ENCODE measurements at regions not wholly inside any gene's neighbourhood (a gene's known extent, or its start where the extent isn't known, plus 50 kb on each side); places are given as distances from the start of the nearest gene placed in this dataset.

DNA sequence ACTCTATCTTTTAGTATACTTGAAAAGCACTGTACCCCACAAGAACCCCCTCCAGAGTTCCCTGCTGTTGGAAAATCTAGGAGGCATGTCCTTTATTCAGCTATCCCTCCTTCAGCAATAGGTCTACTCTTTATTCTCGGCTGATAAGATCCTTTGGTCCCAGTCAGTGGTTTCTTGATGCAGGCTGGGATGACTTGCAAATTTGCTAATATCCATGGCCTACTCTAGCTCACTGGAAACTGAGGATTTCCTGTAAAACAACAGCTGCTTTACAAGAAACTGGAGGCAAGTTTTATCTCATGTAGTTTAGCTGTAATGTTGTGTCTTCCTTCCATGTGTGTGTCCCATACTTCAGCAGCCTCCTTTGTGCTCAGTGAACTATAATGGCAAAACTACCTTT is 183.9 kb upstream of the SCN7A start:
- H3K9me3 Mint-ChIP-seq, result no peaks in the 10 kb centered on the region
- TF ChIP-seq, protein P1, sequence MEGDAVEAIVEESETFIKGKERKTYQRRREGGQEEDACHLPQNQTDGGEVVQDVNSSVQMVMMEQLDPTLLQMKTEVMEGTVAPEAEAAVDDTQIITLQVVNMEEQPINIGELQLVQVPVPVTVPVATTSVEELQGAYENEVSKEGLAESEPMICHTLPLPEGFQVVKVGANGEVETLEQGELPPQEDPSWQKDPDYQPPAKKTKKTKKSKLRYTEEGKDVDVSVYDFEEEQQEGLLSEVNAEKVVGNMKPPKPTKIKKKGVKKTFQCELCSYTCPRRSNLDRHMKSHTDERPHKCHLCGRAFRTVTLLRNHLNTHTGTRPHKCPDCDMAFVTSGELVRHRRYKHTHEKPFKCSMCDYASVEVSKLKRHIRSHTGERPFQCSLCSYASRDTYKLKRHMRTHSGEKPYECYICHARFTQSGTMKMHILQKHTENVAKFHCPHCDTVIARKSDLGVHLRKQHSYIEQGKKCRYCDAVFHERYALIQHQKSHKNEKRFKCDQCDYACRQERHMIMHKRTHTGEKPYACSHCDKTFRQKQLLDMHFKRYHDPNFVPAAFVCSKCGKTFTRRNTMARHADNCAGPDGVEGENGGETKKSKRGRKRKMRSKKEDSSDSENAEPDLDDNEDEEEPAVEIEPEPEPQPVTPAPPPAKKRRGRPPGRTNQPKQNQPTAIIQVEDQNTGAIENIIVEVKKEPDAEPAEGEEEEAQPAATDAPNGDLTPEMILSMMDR (conservative IDR thresholded peaks at IDR 0.05), result no peak
- no peaks in the 10 kb centered on the region for H3K36me3 Mint-ChIP-seq (ENCODE audit: low read depth)

DNA sequence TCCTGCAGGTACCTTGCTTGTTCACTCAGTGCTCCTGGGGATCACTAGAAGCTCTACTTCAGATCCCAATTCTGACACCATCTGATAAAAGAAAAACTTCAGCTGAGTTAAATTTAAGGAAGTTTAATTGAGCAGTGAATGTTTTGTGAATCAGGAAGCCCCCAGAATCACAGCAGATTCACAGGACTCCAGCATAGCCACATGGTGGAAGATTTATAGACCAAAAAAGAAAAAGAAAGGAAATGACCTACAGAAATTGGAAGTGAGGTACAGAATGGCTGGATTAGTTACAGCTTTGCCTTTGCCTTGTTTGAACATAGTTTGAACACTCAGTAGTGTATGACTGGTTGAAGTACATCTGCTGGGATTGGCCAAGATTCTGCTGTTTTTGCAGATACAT is 182.7 kb upstream of the SCN7A start:
- DNase-seq (ENCODE audit: low read depth, low spot score), result no peak
- TF ChIP-seq, protein P1 (conservative IDR thresholded peaks at IDR 0.05), result no peak
- H3K4me1 Mint-ChIP-seq, result no peaks in the 10 kb centered on the region
- H3K27ac Mint-ChIP-seq (ENCODE audit: unreplicated experiment), result no peak overlapping the region
- no peaks in the 10 kb centered on the region for H3K27me3 Mint-ChIP-seq (ENCODE audit: low read depth)
- H3K9me3 Mint-ChIP-seq, result no peaks in the 10 kb centered on the region
- no peak overlapping the region for H3K4me3 Mint-ChIP-seq
- H3K36me3 Mint-ChIP-seq (ENCODE audit: low read depth), result no peaks in the 10 kb centered on the region

More for the DNA sequence above, 183.9 kb upstream of the SCN7A start:
- no peaks in the 10 kb centered on the region for H3K4me1 Mint-ChIP-seq
- H3K4me3 Mint-ChIP-seq, result no peak overlapping the region
- H3K27ac Mint-ChIP-seq (ENCODE audit: unreplicated experiment), result no peak overlapping the region
- no peaks in the 10 kb centered on the region for H3K27me3 Mint-ChIP-seq (ENCODE audit: low read depth)
- no peak for DNase-seq (ENCODE audit: low read depth, low spot score)

DNA sequence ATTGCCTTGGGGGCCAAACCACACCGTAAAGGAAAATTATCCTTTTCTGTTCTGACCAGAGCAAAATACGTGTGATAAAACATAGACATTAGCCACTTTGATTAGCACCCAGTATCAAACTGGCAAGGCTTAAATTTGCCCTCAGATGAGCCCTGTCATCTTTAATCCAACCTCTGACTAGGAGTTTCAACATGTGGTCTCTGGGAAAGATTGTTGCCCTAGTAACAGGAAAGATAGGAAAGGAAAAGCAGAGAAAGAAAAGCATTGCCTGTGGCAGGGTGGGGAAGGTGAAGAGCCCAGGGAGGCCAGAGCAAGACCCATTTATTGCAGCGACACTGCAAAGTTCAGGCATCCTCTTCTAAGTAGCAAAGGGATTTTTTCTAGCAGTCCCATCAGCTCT is 181.5 kb upstream of the SCN7A start:
- no peaks in the 10 kb centered on the region for H3K27me3 Mint-ChIP-seq (ENCODE audit: low read depth)
- DNase-seq (ENCODE audit: low read depth, low spot score), result no peak
- no peak overlapping the region for H3K4me3 Mint-ChIP-seq
- no peak overlapping the region for H3K27ac Mint-ChIP-seq (ENCODE audit: unreplicated experiment)
- no peaks in the 10 kb centered on the region for H3K9me3 Mint-ChIP-seq
- TF ChIP-seq, protein P1 (conservative IDR thresholded peaks at IDR 0.05), result no peak
- H3K4me1 Mint-ChIP-seq, result no peaks in the 10 kb centered on the region
- no peaks in the 10 kb centered on the region for H3K36me3 Mint-ChIP-seq (ENCODE audit: low read depth)

DNA sequence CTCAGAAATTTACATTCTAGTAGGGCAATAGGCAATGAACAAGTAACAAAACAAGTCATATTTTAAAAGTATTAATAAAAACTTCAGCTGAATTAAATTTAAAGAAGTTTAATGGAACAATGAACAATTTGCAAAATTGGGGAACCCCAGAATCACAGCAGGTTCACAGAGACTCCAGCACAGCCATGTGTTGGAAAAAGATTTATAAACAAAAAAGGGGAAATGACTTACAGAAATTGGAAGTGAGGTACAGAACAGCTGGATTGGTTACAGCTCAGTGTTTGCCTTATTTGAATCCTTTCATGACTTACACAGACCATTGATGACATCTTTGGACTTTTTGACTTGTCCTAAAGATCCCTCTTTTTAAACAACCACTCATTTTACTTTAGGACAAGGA is 179.9 kb upstream of the SCN7A start:
- no peak for DNase-seq (ENCODE audit: low read depth, low spot score)
- no peaks in the 10 kb centered on the region for H3K9me3 Mint-ChIP-seq
- H3K4me3 Mint-ChIP-seq, result no peak overlapping the region
- TF ChIP-seq, protein P1 (conservative IDR thresholded peaks at IDR 0.05), result no peak
- no peaks in the 10 kb centered on the region for H3K36me3 Mint-ChIP-seq (ENCODE audit: low read depth)
- no peaks in the 10 kb centered on the region for H3K27me3 Mint-ChIP-seq (ENCODE audit: low read depth)
- H3K4me1 Mint-ChIP-seq, result no peaks in the 10 kb centered on the region
- no peak overlapping the region for H3K27ac Mint-ChIP-seq (ENCODE audit: unreplicated experiment)

DNA sequence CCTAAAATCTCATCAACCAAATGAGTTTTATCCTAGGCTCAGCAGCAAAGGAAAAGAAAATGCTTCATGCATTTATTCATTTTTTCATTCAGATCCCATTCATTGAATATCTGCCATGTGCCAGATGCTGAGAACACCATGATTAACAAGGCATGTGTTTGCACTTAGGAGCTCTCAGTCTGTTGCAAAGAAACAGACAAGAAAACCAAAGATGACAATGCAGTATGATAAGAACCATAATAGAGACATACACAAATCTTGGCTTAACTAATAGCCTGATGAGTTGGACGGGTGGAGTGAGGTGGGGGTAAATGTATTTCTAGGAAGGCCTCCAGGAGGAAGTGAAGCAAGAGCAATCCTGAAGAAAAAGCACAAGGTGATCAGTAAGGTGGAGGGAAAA is 177.8 kb upstream of the SCN7A start:
- DNase-seq (ENCODE audit: low read depth, low spot score), result no peak
- Mint-ChIP-seq H3K9me3 (no peaks in the 10 kb centered on the region), H3K27me3 (ENCODE audit: low read depth) (no peaks in the 10 kb centered on the region), H3K4me3 (no peak overlapping the region), H3K36me3 (ENCODE audit: low read depth) (no peaks in the 10 kb centered on the region), H3K27ac (ENCODE audit: unreplicated experiment) (no peak overlapping the region), H3K4me1 (no peaks in the 10 kb centered on the region)
- TF ChIP-seq, protein P1 (conservative IDR thresholded peaks at IDR 0.05), result no peak

DNA sequence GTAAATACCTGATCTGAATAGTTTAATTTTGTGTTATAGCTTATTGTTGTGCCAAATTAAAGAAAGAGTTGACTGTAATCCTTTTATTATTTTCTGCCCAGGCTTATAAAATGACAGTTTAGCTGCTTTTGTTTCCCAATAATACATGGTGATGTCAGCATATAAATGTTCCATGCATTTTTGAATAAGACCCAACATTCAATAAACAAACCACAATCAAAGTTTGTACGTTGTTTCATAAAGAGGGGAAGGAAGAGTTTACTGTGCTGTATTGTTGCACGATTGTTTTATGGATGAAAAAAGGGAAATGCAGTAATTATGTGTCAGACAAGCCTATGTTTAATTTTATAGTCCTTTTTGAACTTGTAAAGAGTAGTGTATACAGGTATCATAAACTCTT is 177.2 kb upstream of the SCN7A start:
- no peaks in the 10 kb centered on the region for H3K9me3 Mint-ChIP-seq
- TF ChIP-seq, protein P1 (conservative IDR thresholded peaks at IDR 0.05), result no peak
- H3K36me3 Mint-ChIP-seq (ENCODE audit: low read depth), result no peaks in the 10 kb centered on the region
- H3K27ac Mint-ChIP-seq (ENCODE audit: unreplicated experiment), result no peak overlapping the region
- H3K4me3 Mint-ChIP-seq, result no peak overlapping the region
- no peak for DNase-seq (ENCODE audit: low read depth, low spot score)
- no peaks in the 10 kb centered on the region for H3K4me1 Mint-ChIP-seq
- H3K27me3 Mint-ChIP-seq (ENCODE audit: low read depth), result no peaks in the 10 kb centered on the region
